ENCODE measurements at regions not wholly inside any gene's neighbourhood (a gene's known extent, or its start where the extent isn't known, plus 50 kb on each side); places are given as distances from the start of the nearest gene placed in this dataset.

GRCh38 chrX:75673468-75673867 is 111.6 kb downstream of the MAGEE2 start:
- Histone ChIP-seq H3K4me3 (no peak overlapping the region), H3K36me3 (peaks cover 0 to 4% (median 0%) of the 10 kb centered on the region in 3 donors), H3K9me3 (peaks cover 0 to 2% (median 0%) of the 10 kb centered on the region in 4 donors), H3K4me1 (no peaks in the 10 kb centered on the region), H3K27ac (no peak overlapping the region), H3K27me3 (no peaks in the 10 kb centered on the region)
- WGBS, 2 donors, result 42 to 100% methylated on average over 1 to 2 of the region's 2 CpGs
- DNase-seq (ENCODE audit: low spot score in 2 of 2), result no peak
- TF ChIP-seq POLR2A (IDR thresholded peaks at IDR 0.05) (no peak), CTCF (IDR thresholded peaks at IDR 0.05) (no peak), EP300 (IDR thresholded peaks at IDR 0.05) (no peak)

- Histone ChIP-seq H3K4me3 (no peak overlapping the region), H3K27ac (no peak overlapping the region), H3K27me3 (no peaks in the 10 kb centered on the region), H3K4me1 (no peaks in the 10 kb centered on the region), H3K36me3 (no peaks in the 10 kb centered on the region), H3K9me3 (no peaks in the 10 kb centered on the region)
- DNase-seq (ENCODE audit: low spot score in 2 of 2), result no peak
- TF ChIP-seq CTCF (IDR thresholded peaks at IDR 0.05) (no peak), POLR2A (IDR thresholded peaks at IDR 0.05) (no peak), EP300 (IDR thresholded peaks at IDR 0.05) (no peak)
- 66 to 93% methylated on average over 1 of the region's 1 CpG for WGBS, 2 donors
These were observed 129.4 kb downstream of the MAGEE2 start for GRCh38 chrX:75655627-75656026.

GRCh38 chrX:75649829-75650228 is 127.0 kb upstream of the ZDHHC15 start:
- no peaks in the 10 kb centered on the region for H3K27me3 ChIP-seq
- DNase-seq (ENCODE audit: low spot score in 2 of 2), result no peak
- no peak for TF ChIP-seq POLR2A (IDR thresholded peaks at IDR 0.05)
- TF ChIP-seq CTCF (IDR thresholded peaks at IDR 0.05), result no peak
- TF ChIP-seq EP300 (IDR thresholded peaks at IDR 0.05), result no peak
- no peak overlapping the region for H3K27ac ChIP-seq
- H3K4me3 ChIP-seq, result no peak overlapping the region
- WGBS, 2 donors, result 59 to 92% methylated on average over 1 of the region's 1 CpG
- peaks cover 0 to 8% (median 0%) of the 10 kb centered on the region in 4 donors for H3K9me3 ChIP-seq
- H3K36me3 ChIP-seq, result no peaks in the 10 kb centered on the region
- no peaks in the 10 kb centered on the region for H3K4me1 ChIP-seq

- TF ChIP-seq EP300 (IDR thresholded peaks at IDR 0.05) (no peak), POLR2A (IDR thresholded peaks at IDR 0.05) (no peak), CTCF (IDR thresholded peaks at IDR 0.05) (no peak)
These were observed 126.2 kb upstream of the ZDHHC15 start for GRCh38 chrX:75648803-75649588.

GRCh38 chrX:75642811-75643361 is 120.0 kb upstream of the ZDHHC15 start:
- H3K27me3 ChIP-seq, result no peaks in the 10 kb centered on the region
- H3K4me1 ChIP-seq, result no peaks in the 10 kb centered on the region
- no peak overlapping the region for H3K27ac ChIP-seq
- H3K9me3 ChIP-seq, result peaks cover 0 to 3% (median 0%) of the 10 kb centered on the region in 4 donors
- H3K36me3 ChIP-seq, result no peaks in the 10 kb centered on the region
- 67 to 74% methylated on average over 3 of the region's 3 CpGs for WGBS, 2 donors
- no peak overlapping the region for H3K4me3 ChIP-seq
- DNase-seq (ENCODE audit: low spot score in 2 of 2), result no peak
- TF ChIP-seq EP300 (IDR thresholded peaks at IDR 0.05) (no peak), CTCF (IDR thresholded peaks at IDR 0.05) (no peak), POLR2A (IDR thresholded peaks at IDR 0.05) (no peak)

More at GRCh38 chrX:75648803-75649588, 126.2 kb upstream of the ZDHHC15 start:
- H3K36me3 ChIP-seq, result no peaks in the 10 kb centered on the region
- DNase-seq (ENCODE audit: low spot score in 2 of 2), result no peak
- peaks cover 0 to 8% (median 0%) of the 10 kb centered on the region in 4 donors for H3K9me3 ChIP-seq
- H3K27ac ChIP-seq, result no peak overlapping the region
- 74 to 87% methylated on average over 16 of the region's 16 CpGs for WGBS, 2 donors
- H3K27me3 ChIP-seq, result no peaks in the 10 kb centered on the region
- no peak overlapping the region for H3K4me3 ChIP-seq
- H3K4me1 ChIP-seq, result no peaks in the 10 kb centered on the region

Measured in tibial nerve (tissue), 4 donors.